ENCODE measurements at regions not wholly inside any gene's neighbourhood (a gene's known extent, or its start where the extent isn't known, plus 50 kb on each side); places are given as distances from the start of the nearest gene placed in this dataset.
"Not testable (repeated sequence)": the region's sequence is repeated elsewhere in the genome, so short reads cannot be mapped to it uniquely, and the experiment has no call there.

- no peaks in the 10 kb centered on the region for H3K27me3 ChIP-seq (ENCODE audit: control insufficient read depth, insufficient read depth, low read length)
- no peaks in the 10 kb centered on the region for H3K36me3 ChIP-seq (replicated peaks; ENCODE audit: control insufficient read depth, insufficient read depth, low read length)
- no peak overlapping the region for H3K4me3 ChIP-seq (ENCODE audit: insufficient read depth, low read depth, low read length)
- no peak for DNase-seq
These were observed 122.3 kb upstream of the RUNX1 start for GRCh38 chr21:35171385-35171784.

GRCh38 chr21:35170818-35171217, 121.7 kb upstream of the RUNX1 start:
- Histone ChIP-seq H3K4me3 (ENCODE audit: insufficient read depth, low read depth, low read length) (no peak overlapping the region), H3K27me3 (ENCODE audit: control insufficient read depth, insufficient read depth, low read length) (no peaks in the 10 kb centered on the region), H3K36me3 (replicated peaks; ENCODE audit: control insufficient read depth, insufficient read depth, low read length) (no peaks in the 10 kb centered on the region)
- no peak for DNase-seq

DNA sequence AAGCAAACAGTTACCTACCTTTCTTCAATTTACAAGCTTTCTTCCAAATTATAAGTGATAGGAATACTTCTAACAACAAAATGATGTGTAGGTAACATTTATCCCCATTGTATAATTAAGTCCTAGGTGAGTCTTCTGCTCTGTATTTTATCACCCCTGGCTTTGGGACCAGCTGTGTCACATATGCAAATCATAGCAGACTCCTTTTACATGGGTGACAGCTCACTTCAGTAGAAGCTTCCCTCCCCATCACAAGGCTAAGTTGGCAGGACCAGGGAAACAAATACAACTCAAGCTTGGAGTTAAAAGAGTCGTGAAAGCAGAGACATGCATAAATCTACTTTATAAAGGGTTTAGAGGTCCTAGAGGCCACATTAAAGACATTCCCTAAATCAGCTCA, 121.1 kb upstream of the RUNX1 start:
- Histone ChIP-seq H3K36me3 (replicated peaks; ENCODE audit: control insufficient read depth, insufficient read depth, low read length) (no peaks in the 10 kb centered on the region), H3K4me3 (ENCODE audit: insufficient read depth, low read depth, low read length) (no peak overlapping the region), H3K27me3 (ENCODE audit: control insufficient read depth, insufficient read depth, low read length) (no peaks in the 10 kb centered on the region)
- DNase-seq: no peak

DNA sequence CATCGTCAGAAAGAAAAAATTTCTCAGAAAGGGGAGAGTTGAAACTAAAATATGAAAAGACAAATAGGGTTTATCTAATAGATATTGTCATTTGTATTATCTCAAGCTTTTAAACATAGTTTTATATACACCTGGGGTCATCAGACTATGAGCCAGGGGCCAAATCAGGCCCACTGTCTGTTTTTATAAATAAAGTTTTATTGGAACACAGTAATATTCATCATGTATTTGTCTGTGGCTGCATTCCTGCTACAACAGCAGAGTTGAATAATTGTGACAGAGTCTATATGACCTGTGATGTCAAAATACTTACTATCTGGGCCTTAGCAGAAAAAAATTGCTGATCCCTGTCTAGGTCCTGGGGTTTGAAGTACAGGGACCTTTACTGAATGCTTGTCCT, 120.5 kb upstream of the RUNX1 start:
- no peaks in the 10 kb centered on the region for H3K27me3 ChIP-seq (ENCODE audit: control insufficient read depth, insufficient read depth, low read length)
- DNase-seq: no peak
- no peaks in the 10 kb centered on the region for H3K36me3 ChIP-seq (replicated peaks; ENCODE audit: control insufficient read depth, insufficient read depth, low read length)

DNA sequence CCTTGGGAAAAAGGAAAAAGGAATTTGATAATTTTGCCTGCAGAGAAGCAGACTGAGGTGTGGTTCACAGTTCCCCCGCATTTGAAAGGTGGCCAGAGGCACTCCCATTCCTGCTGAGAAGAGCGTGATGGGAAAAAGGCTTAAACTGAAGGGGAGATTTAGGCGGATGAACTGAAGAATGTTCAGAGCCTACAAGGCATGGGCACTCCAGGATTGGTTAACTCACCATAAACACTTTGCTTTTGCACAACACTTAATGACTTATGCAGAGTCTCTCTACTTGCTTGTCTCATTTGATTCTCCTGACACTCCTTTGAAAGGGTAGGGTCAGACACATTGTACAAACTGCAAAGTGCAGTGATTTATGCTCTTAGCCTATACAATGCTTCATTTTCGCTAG, 119.6 kb upstream of the RUNX1 start:
- Histone ChIP-seq H3K4me3 (ENCODE audit: insufficient read depth, low read depth, low read length) (no peak overlapping the region), H3K36me3 (replicated peaks; ENCODE audit: control insufficient read depth, insufficient read depth, low read length) (no peaks in the 10 kb centered on the region), H3K27me3 (ENCODE audit: control insufficient read depth, insufficient read depth, low read length) (no peaks in the 10 kb centered on the region)
- DNase-seq: no peak

More for the DNA sequence above, 120.5 kb upstream of the RUNX1 start:
- no peak overlapping the region for H3K4me3 ChIP-seq (ENCODE audit: insufficient read depth, low read depth, low read length)

DNA sequence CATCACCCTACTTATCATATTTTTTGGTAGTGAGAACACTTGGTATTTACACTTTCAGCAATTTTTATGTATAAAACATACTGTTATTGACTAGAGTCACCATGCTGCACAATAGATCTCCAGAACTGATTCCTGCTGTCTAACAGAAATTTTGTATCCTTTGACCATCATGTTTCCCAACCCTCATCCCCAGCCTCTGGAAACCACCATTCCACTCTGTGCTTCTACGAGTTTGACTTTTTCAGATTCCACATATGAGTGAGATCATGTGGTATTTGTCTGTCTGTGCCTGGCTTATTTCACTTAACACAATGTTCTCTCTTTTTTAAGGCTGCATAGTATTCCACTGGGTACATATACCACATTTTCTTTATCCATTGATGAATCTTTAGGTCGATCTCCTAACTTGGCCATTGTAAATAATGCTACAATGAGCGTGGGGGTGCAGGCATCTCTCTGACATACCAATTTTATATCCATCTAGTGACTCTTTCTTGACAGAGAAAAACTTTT, 115.9 kb upstream of the RUNX1 start:
- Histone ChIP-seq H3K27me3 (ENCODE audit: control insufficient read depth, insufficient read depth, low read length) (no peaks in the 10 kb centered on the region), H3K4me3 (ENCODE audit: insufficient read depth, low read depth, low read length) (no peak overlapping the region), H3K36me3 (replicated peaks; ENCODE audit: control insufficient read depth, insufficient read depth, low read length) (no peaks in the 10 kb centered on the region)
- DNase-seq: no peak

DNA sequence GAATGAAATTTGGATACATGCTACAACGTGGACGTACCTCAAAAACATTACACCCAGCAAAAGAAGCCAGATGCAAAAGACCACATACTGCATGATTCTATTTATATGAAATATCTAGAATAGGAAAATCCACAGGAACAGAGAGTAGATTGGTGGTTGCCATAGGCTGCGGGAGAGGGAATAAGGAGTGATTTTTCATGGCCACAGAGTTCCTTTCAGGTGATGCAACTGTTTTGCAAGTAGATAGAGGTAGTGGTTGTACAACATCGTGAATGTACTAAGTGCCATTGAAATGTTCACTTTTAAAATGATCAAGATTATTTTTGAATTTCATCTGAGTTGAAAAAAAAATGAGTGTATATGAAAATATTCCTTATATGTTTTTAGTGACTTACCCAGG, 115.3 kb upstream of the RUNX1 start:
- Histone ChIP-seq H3K4me3 (ENCODE audit: insufficient read depth, low read depth, low read length) (no peak overlapping the region), H3K36me3 (replicated peaks; ENCODE audit: control insufficient read depth, insufficient read depth, low read length) (no peaks in the 10 kb centered on the region), H3K27me3 (ENCODE audit: control insufficient read depth, insufficient read depth, low read length) (no peaks in the 10 kb centered on the region)
- DNase-seq: no peak

- DNase-seq: no peak
- Histone ChIP-seq H3K36me3 (replicated peaks; ENCODE audit: control insufficient read depth, insufficient read depth, low read length) (no peaks in the 10 kb centered on the region), H3K4me3 (ENCODE audit: insufficient read depth, low read depth, low read length) (no peak overlapping the region), H3K27me3 (ENCODE audit: control insufficient read depth, insufficient read depth, low read length) (no peaks in the 10 kb centered on the region)
These were observed 114.3 kb upstream of the RUNX1 start for GRCh38 chr21:35163411-35163810.

DNA sequence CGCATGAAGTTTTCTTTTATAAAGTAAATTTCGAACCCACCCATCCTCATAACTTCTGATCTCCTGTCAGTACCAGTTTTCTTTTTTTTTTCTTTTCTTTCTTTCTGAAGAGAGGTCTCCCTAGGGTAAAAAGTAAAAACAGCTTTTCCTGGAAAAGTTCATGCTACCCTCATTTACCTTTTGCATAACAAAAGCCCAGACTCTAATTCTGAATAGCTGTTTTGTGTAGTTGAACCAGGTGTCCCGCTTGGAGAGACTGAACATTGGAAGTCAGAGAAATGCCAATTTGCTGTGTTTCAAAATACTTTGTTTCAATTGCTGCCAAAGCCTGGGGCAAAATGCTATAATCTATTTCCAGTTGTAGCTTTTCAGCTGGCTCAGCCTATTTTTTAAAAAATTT, 113.7 kb upstream of the RUNX1 start:
- Histone ChIP-seq H3K4me3 (ENCODE audit: insufficient read depth, low read depth, low read length) (no peak overlapping the region), H3K36me3 (replicated peaks; ENCODE audit: control insufficient read depth, insufficient read depth, low read length) (no peaks in the 10 kb centered on the region), H3K27me3 (ENCODE audit: control insufficient read depth, insufficient read depth, low read length) (no peaks in the 10 kb centered on the region)
- no peak for DNase-seq

DNA sequence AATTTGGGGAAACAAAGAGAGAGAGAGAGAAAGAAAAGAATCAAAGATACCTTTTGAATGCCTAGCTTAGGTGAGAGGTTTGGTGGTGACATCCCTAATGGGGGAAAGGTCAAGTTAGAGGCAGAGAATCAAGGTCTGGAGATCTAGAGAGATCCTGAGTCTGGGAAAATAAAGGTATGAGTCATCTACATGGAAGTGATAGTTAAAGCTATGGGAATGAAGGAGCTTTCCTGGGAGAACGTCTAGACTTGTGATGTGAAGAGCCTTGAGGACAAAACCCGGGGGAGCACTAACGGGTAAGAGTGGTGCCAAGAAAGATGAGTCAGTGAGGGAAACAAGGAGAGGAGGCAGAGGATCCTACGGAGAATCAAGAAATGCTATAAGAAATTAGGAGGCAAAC, 110.8 kb upstream of the RUNX1 start:
- DNase-seq: no peak
- no peaks in the 10 kb centered on the region for H3K27me3 ChIP-seq (ENCODE audit: control insufficient read depth, insufficient read depth, low read length)
- H3K4me3 ChIP-seq (ENCODE audit: insufficient read depth, low read depth, low read length): no peak overlapping the region
- no peaks in the 10 kb centered on the region for H3K36me3 ChIP-seq (replicated peaks; ENCODE audit: control insufficient read depth, insufficient read depth, low read length)

- not testable (repeated sequence) for H3K27me3 ChIP-seq (ENCODE audit: control insufficient read depth, insufficient read depth, low read length); H3K36me3 ChIP-seq (replicated peaks; ENCODE audit: control insufficient read depth, insufficient read depth, low read length); DNase-seq
These were observed 108.3 kb upstream of the RUNX1 start for GRCh38 chr21:35157374-35157773.

DNA sequence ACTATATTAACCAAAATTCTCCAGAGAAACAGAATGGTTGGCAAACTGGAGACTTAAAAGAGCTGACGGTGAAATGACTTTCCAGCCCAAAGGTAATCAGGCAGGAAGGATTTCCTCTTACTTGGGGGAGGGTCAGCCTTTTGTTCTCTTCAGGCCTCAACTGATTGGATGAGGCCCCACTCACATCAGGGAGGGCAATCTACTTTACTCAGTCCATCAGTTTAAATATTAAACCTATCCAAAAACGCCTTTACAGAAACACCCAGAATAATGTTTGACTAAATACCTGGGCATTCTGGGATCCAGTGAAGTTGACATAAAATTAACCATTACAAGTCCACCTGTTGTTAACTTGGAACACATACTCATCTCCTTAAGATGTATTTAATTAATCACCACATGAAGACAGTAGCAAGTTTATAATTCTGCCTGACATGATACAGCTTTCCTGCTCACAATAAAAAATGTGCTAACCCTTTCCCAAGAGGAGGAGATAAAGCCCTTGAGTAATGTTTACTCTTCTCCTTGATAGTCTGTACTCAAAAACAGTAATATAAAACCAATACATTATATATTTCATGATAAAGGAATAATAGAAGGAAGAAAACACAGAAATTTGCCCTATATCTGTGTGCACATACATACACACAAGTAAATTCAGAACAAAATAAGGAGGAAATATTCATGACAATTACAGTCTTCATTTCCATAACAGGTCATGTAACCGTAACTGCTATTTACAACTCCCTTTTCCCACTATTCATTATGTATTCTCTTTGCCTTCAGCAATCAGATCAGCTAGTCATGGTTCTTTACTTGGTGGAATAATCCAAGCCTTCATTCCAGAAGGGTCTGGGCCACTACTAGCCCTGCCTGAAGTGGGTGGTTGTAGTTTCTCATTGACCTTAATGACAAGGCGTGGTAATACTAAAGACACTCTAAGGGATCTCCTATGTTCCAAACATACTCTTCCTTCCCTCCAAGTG, 107.5 kb upstream of the RUNX1 start:
- Histone ChIP-seq H3K27me3 (ENCODE audit: control insufficient read depth, insufficient read depth, low read length) (no peaks in the 10 kb centered on the region), H3K36me3 (replicated peaks; ENCODE audit: control insufficient read depth, insufficient read depth, low read length) (no peaks in the 10 kb centered on the region), H3K4me3 (ENCODE audit: insufficient read depth, low read depth, low read length) (no peak overlapping the region)
- no peak for DNase-seq

More at GRCh38 chr21:35157374-35157773, 108.3 kb upstream of the RUNX1 start:
- H3K4me3 ChIP-seq (ENCODE audit: insufficient read depth, low read depth, low read length): not testable (repeated sequence)

- H3K4me3 ChIP-seq (ENCODE audit: insufficient read depth, low read depth, low read length): no peak overlapping the region
- DNase-seq: no peak
- H3K27me3 ChIP-seq (ENCODE audit: control insufficient read depth, insufficient read depth, low read length): no peaks in the 10 kb centered on the region
- no peaks in the 10 kb centered on the region for H3K36me3 ChIP-seq (replicated peaks; ENCODE audit: control insufficient read depth, insufficient read depth, low read length)
These were observed 105.7 kb upstream of the RUNX1 start for GRCh38 chr21:35154788-35155187.

DNA sequence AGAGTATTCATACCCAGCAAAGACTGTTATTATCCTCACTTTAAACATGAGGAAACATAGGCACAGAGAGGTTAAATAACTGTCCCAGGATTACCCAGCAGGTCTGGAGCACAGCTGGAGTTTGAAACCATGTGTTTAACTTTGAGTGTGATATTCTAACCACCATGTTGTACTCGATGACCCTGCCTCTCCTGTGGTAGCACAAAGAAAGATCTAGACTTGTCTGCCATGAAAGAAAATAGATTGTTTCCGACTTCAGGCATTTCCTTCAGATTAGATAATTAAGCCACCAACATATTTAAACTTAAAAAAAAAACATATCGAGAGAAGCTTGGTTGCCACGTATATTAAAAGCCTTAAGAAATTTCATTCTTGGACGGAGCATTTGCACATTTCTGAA, 104.6 kb upstream of the RUNX1 start:
- no peak for DNase-seq
- H3K4me3 ChIP-seq (ENCODE audit: insufficient read depth, low read depth, low read length): no peak overlapping the region
- H3K36me3 ChIP-seq (replicated peaks; ENCODE audit: control insufficient read depth, insufficient read depth, low read length): no peaks in the 10 kb centered on the region
- no peaks in the 10 kb centered on the region for H3K27me3 ChIP-seq (ENCODE audit: control insufficient read depth, insufficient read depth, low read length)

DNA sequence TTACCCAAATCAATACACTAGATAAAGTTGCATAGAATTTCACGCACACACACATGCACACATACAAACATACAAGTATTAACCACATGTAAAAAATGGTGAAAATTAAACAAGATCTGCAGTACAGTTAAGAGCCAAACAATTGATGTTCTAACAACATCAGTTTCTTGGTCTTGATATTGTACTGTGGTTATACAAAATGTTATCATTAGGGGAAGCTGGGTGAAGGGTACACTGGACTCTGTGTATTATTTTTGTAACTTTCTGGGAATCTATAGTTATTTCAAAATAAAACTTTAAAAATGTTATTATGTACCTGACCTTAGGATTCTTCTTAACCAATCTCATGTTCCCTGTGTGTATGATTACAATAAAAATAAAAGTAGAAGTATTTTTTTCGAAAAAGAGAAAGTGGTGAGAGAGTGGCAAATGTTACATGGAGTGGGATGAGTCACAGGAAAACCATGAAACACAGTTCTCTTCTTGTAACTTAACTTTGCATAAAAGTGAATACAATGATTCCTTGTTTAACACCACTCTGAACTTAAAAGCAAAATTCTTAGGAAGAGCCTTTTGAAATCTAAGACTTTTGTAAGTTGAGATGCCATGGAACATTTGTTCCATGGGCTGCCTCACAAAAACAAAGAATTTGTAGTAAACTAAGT, 101.6 kb upstream of the RUNX1 start:
- no peaks in the 10 kb centered on the region for H3K27me3 ChIP-seq (ENCODE audit: control insufficient read depth, insufficient read depth, low read length)

More for the DNA sequence above, 101.6 kb upstream of the RUNX1 start:
- Histone ChIP-seq H3K36me3 (replicated peaks; ENCODE audit: control insufficient read depth, insufficient read depth, low read length) (no peaks in the 10 kb centered on the region), H3K4me3 (ENCODE audit: insufficient read depth, low read depth, low read length) (no peak overlapping the region)
- DNase-seq: no peak
